Nephron (organoid): ENCODE measurements at regions not wholly inside any gene's neighbourhood (a gene's known extent, or its start where the extent isn't known, plus 50 kb on each side); places are given as distances from the start of the nearest gene placed in this dataset.

Experiments used
- H3K27ac Mint-ChIP-seq, 3 experiments: 2 replicates each; pipeline ENCODE4 v1.8.0; 2020; ENCODE audit warnings: mixed read lengths in 3 of 3, mild to moderate bottlenecking in 2 of 3, moderate library complexity in 1 of 3
- H3K27me3 Mint-ChIP-seq: 2 replicates; pipeline ENCODE4 v1.8.0; 2021; ENCODE audit warnings: low read depth, mild to moderate bottlenecking, moderate library complexity, mixed read lengths
- H3K36me3 Mint-ChIP-seq: 2 replicates; pipeline ENCODE4 v1.8.0; 2020; ENCODE audit warnings: low read depth, mixed read lengths
- H3K4me1 Mint-ChIP-seq: 2 replicates; pipeline ENCODE4 v1.8.0; 2020; ENCODE audit warnings: mixed read lengths
- H3K4me3 Mint-ChIP-seq, 3 experiments: 2 replicates each; pipeline ENCODE4 v1.8.0; 2020; ENCODE audit warnings: mild to moderate bottlenecking in 3 of 3, mixed read lengths in 3 of 3, moderate library complexity in 2 of 3
- H3K9me3 Mint-ChIP-seq: 2 replicates; pipeline ENCODE4 v1.8.0; 2020; ENCODE audit warnings: mixed read lengths
- CTCF ChIP-seq, 3 experiments: fragments of 200-600 bp; sonication (generic); IDR thresholded peaks; one replicate each; pipeline ENCODE4 v1.5.0; 2021; ENCODE audit warnings: antibody characterized with exemption in 3 of 3; ENCODE audit not compliant: unreplicated experiment in 3 of 3

DNA sequence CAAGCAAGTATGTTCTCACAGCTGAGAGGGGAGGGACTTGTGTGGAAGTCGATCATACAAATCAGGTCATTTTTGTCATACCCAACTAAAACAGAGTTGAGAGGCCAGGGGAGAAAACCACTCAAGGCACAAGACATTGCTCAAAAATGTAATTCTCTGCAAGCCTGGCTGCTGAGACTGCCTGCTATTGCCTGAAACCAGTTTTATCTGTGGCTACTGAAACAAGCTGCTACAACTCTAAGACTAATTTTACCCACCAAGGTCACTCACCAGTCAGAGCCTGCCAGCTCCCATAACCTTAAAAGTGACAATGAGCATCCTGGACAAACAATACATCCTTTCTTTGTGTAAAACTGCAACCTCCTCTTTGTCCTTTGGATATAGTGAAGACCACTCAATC, 54.1 kb upstream of the CST7 start:
- Mint-ChIP-seq H3K4me3 (no peak overlapping the region), H3K36me3 (peaks cover 8% of the 10 kb centered on the region), H3K27me3 (peaks cover 7% of the 10 kb centered on the region), H3K4me1 (no peaks in the 10 kb centered on the region), H3K9me3 (peaks cover 26% of the 10 kb centered on the region), H3K27ac (no peak overlapping the region)
- no peak for TF ChIP-seq CTCF (IDR thresholded peaks at IDR 0.05; ENCODE audit: unreplicated experiment in 3 of 3)

DNA sequence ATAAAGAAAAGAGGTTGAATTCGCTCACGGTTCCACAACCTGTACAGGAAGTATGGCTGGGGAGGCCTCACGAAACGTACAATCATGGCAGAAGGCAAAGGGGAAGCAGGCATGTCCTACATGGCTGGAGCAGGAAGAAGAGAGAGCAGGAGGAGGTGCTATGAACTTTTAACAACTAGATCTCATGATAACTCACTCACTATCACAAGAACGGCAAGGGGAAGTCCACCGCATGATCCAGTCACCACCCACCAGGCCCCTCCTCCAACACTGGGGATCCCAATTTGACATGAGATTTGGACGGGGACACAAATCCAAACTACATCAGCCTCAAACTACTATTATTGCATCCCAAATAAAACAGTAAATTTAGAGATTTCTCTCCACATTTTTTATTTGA, 53.6 kb upstream of the CST7 start:
- no peak overlapping the region for H3K4me3 Mint-ChIP-seq
- no peak overlapping the region for H3K27ac Mint-ChIP-seq
- peaks cover 29% of the 10 kb centered on the region for H3K9me3 Mint-ChIP-seq
- peaks cover 8% of the 10 kb centered on the region for H3K36me3 Mint-ChIP-seq
- H3K27me3 Mint-ChIP-seq = peaks cover 3% of the 10 kb centered on the region
- TF ChIP-seq CTCF (IDR thresholded peaks at IDR 0.05; ENCODE audit: unreplicated experiment in 3 of 3) = no peak
- H3K4me1 Mint-ChIP-seq = no peaks in the 10 kb centered on the region

- no peaks in the 10 kb centered on the region for H3K4me1 Mint-ChIP-seq
- no peak for TF ChIP-seq CTCF (IDR thresholded peaks at IDR 0.05; ENCODE audit: unreplicated experiment in 3 of 3)
- H3K4me3 Mint-ChIP-seq = no peak overlapping the region
- H3K27ac Mint-ChIP-seq = no peak overlapping the region
- peaks cover 8% of the 10 kb centered on the region for H3K36me3 Mint-ChIP-seq
- H3K9me3 Mint-ChIP-seq = peaks cover 31% of the 10 kb centered on the region
- peaks cover 3% of the 10 kb centered on the region for H3K27me3 Mint-ChIP-seq
These were observed 53.0 kb upstream of the CST7 start for GRCh38 chr20:24895898-24896658.

- no peak overlapping the region for H3K4me3 Mint-ChIP-seq
- H3K36me3 Mint-ChIP-seq = peaks cover 8% of the 10 kb centered on the region
- H3K27ac Mint-ChIP-seq = no peak overlapping the region
- no peaks in the 10 kb centered on the region for H3K4me1 Mint-ChIP-seq
- H3K9me3 Mint-ChIP-seq = peaks cover 28% of the 10 kb centered on the region
- no peak for TF ChIP-seq CTCF (IDR thresholded peaks at IDR 0.05; ENCODE audit: unreplicated experiment in 3 of 3)
- peaks cover 3% of the 10 kb centered on the region for H3K27me3 Mint-ChIP-seq
These were observed 52.1 kb upstream of the CST7 start for GRCh38 chr20:24896984-24897383.

DNA sequence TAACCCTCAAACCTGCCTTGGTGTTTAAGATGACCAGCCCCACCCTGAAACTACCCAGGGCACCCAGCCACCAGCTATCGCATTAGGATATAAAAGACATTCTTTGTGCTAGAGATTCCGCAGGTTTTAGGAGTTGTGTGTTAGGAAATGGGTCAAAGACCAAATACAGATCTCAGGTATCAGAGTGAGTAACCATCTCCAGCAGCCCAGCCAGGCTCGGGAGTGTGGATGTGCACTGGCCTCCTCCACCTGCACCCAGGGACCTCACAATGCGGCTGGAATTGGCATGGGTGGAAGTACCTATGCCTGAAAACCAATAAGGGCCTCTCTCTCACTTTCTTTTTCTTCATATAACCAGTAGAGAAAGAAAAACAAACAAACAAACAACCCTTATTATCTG, 51.1 kb upstream of the CST7 start:
- Mint-ChIP-seq H3K4me3 (no peak overlapping the region), H3K9me3 (peaks cover 30% of the 10 kb centered on the region), H3K27me3 (peaks cover 3% of the 10 kb centered on the region), H3K27ac (no peak overlapping the region), H3K36me3 (peaks cover 8% of the 10 kb centered on the region), H3K4me1 (no peaks in the 10 kb centered on the region)
- no peak for TF ChIP-seq CTCF (IDR thresholded peaks at IDR 0.05; ENCODE audit: unreplicated experiment in 3 of 3)

- TF ChIP-seq CTCF (IDR thresholded peaks at IDR 0.05; ENCODE audit: unreplicated experiment in 3 of 3) = no peak
- H3K27ac Mint-ChIP-seq = no peak overlapping the region
- no peaks in the 10 kb centered on the region for H3K4me1 Mint-ChIP-seq
- peaks cover 8% of the 10 kb centered on the region for H3K36me3 Mint-ChIP-seq
- H3K27me3 Mint-ChIP-seq = peaks cover 3% of the 10 kb centered on the region
- no peak overlapping the region for H3K4me3 Mint-ChIP-seq
- peaks cover 31% of the 10 kb centered on the region for H3K9me3 Mint-ChIP-seq
These were observed 49.9 kb upstream of the CST7 start for GRCh38 chr20:24899153-24899552.
